ENCODE measurements at regions not wholly inside any gene's neighbourhood (a gene's known extent, or its start where the extent isn't known, plus 50 kb on each side); places are given as distances from the start of the nearest gene placed in this dataset.

DNA sequence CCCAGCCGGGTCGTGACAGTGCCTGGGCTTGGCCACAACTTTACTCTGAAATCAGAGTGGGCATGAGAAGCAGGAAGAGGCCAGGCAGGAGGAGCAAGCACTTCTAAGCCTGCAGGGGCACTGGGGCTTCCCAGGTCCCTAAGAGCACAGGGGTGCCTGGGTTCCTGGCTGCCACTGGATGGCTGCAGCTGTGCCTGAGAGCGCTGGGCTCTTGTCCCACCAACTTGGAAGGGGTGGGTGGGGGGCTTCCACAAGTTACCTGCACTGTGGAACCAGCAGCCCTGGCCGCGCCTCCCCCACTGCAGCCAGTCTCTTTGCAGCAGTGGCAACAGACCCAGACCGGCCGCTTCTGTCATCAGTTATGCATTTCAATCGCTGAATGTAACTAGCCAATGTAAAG, 434.7 kb upstream of the GRM3 start:
- Histone ChIP-seq H3K36me3 (no peaks in the 10 kb centered on the region), H3K27me3 (no peaks in the 10 kb centered on the region), H3K4me3 (no peak overlapping the region), H3K4me1 (no peaks in the 10 kb centered on the region), H3K27ac (no peak overlapping the region), H3K9me3 (no peaks in the 10 kb centered on the region)
- DNase-seq (ENCODE audit: low spot score in 2 of 2) = no peak
- WGBS = 87% methylated on average over 5 of the region's 8 CpGs
- TF ChIP-seq POLR2AphosphoS5 (IDR thresholded peaks at IDR 0.05) (no peak), POLR2A (IDR thresholded peaks at IDR 0.05) (no peak), EP300 (IDR thresholded peaks at IDR 0.05) (no peak)
- TF ChIP-seq, protein P1, sequence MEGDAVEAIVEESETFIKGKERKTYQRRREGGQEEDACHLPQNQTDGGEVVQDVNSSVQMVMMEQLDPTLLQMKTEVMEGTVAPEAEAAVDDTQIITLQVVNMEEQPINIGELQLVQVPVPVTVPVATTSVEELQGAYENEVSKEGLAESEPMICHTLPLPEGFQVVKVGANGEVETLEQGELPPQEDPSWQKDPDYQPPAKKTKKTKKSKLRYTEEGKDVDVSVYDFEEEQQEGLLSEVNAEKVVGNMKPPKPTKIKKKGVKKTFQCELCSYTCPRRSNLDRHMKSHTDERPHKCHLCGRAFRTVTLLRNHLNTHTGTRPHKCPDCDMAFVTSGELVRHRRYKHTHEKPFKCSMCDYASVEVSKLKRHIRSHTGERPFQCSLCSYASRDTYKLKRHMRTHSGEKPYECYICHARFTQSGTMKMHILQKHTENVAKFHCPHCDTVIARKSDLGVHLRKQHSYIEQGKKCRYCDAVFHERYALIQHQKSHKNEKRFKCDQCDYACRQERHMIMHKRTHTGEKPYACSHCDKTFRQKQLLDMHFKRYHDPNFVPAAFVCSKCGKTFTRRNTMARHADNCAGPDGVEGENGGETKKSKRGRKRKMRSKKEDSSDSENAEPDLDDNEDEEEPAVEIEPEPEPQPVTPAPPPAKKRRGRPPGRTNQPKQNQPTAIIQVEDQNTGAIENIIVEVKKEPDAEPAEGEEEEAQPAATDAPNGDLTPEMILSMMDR (IDR thresholded peaks at IDR 0.05) = no peak

DNA sequence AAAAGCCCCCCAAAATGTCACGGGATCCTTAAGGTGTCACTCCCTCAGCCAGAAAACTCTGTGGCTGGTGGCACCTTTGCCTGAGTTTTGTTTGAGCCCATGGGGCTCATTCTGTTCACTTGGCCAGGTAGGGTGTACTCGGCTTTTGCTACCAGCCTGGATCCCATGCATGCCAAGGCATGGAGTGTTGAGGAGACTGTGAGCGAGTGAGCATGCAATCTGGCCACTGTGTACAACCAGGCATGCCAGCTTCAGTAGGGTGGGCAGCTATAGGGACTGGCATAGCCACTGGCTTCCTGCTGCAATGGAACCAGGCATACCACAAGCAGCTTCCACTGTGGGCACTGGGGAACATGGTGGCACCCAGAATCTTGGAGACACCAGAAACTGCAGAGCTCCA, 436.0 kb upstream of the GRM3 start:
- no peaks in the 10 kb centered on the region for H3K4me1 ChIP-seq
- DNase-seq (ENCODE audit: low spot score in 2 of 2) = no peak
- TF ChIP-seq POLR2A (IDR thresholded peaks at IDR 0.05) (no peak), POLR2AphosphoS5 (IDR thresholded peaks at IDR 0.05) (no peak), EP300 (IDR thresholded peaks at IDR 0.05) (no peak)
- TF ChIP-seq, protein P1 (IDR thresholded peaks at IDR 0.05) = no peak
- WGBS = 93% methylated on average over 3 of the region's 3 CpGs
- no peak overlapping the region for H3K4me3 ChIP-seq
- H3K27me3 ChIP-seq = no peaks in the 10 kb centered on the region
- no peaks in the 10 kb centered on the region for H3K36me3 ChIP-seq
- no peak overlapping the region for H3K27ac ChIP-seq
- H3K9me3 ChIP-seq = no peaks in the 10 kb centered on the region

DNA sequence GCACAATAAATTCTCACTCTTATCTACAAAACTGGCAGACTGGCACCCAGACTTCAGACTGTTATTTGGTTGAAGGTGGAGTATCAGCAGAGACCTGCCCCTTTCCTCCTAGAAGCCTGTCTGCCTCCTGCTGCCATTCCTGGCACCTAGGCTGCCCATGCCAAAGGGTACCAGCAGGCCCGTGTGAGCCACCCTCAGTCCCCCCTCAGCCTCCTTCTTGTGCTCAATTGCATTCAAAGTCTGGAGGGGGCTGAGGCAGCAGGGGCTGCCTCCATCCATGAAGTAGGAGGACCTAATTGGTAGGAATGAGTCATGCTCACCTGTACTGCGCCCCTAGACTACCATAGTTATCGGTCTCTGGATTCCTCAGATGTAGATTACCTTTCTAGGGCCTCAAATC, 440.9 kb upstream of the GRM3 start:
- DNase-seq (ENCODE audit: low spot score in 2 of 2) = no peak
- Histone ChIP-seq H3K27me3 (no peaks in the 10 kb centered on the region), H3K27ac (no peak overlapping the region), H3K9me3 (no peaks in the 10 kb centered on the region), H3K4me1 (no peaks in the 10 kb centered on the region), H3K36me3 (no peaks in the 10 kb centered on the region), H3K4me3 (no peak overlapping the region)
- 56% methylated on average over 3 of the region's 3 CpGs for WGBS
- TF ChIP-seq EP300 (IDR thresholded peaks at IDR 0.05) (no peak), POLR2A (IDR thresholded peaks at IDR 0.05) (no peak), POLR2AphosphoS5 (IDR thresholded peaks at IDR 0.05) (no peak)
- TF ChIP-seq, protein P1 (IDR thresholded peaks at IDR 0.05) = no peak

DNA sequence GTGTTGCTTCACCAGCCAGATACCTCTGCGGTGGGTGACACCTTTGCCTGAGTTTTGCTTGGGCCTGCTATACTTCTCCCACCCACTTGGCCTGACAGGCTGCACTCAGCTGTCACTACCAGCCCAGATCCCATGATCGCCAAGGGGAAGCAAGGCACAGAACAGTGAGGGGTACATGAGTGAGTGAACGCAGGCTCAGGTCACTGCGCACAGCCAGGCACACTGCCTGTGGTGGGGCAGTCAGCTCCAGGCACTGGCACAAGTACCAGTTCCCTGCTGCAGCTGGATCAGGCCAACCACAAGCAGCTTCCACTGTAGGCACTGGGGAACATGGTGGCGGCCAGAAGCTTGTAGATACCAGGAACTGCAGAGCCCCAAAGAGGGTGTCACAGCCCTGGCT, 441.9 kb upstream of the GRM3 start:
- Histone ChIP-seq H3K36me3 (no peaks in the 10 kb centered on the region), H3K4me3 (no peak overlapping the region), H3K27me3 (no peaks in the 10 kb centered on the region), H3K9me3 (no peaks in the 10 kb centered on the region), H3K27ac (no peak overlapping the region), H3K4me1 (no peaks in the 10 kb centered on the region)
- TF ChIP-seq POLR2A (IDR thresholded peaks at IDR 0.05) = no peak
- no peak for TF ChIP-seq POLR2AphosphoS5 (IDR thresholded peaks at IDR 0.05)
- TF ChIP-seq, protein P1 (IDR thresholded peaks at IDR 0.05) = no peak
- TF ChIP-seq EP300 (IDR thresholded peaks at IDR 0.05) = no peak
- no peak for DNase-seq (ENCODE audit: low spot score in 2 of 2)
- 95% methylated on average over 3 of the region's 5 CpGs for WGBS

DNA sequence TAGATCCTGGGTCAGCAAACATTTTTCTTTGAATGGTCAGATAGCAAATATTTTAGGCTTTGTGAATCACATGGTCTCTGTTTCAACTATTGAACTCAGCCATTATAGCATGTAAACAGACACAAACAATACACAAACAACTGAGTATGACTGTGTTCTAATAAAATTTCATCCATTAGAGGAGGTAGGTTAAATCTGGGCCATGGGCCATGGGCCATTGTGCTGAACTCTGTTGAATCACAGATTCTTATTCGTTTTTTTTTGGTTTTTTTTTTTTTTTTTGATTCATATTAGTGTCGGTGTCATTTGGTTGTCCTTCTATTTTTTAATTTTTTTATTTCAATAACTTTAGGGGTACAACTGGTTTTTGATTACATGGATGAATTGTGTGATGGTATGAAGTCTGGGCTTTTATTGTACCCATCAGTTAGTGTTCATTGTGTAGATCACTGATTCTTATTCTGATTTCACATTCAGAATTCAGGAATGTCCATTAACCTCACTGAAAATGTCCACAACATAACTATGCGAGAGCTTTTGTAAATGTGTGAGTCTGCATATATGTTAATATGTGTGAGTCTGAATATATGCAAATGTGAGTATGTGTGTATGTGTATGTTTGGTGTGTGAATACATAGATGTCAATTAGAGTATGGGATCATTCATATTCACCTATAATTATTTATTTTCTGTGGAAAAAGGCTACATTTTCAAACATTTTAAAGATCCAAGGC, 443.7 kb upstream of the GRM3 start:
- WGBS = 56% methylated on average over 3 of the region's 3 CpGs
- no peak for TF ChIP-seq POLR2AphosphoS5 (IDR thresholded peaks at IDR 0.05)
- TF ChIP-seq, protein P1 (IDR thresholded peaks at IDR 0.05) = no peak
- no peak for TF ChIP-seq EP300 (IDR thresholded peaks at IDR 0.05)
- TF ChIP-seq POLR2A (IDR thresholded peaks at IDR 0.05) = no peak
- H3K36me3 ChIP-seq = no peaks in the 10 kb centered on the region
- no peak overlapping the region for H3K27ac ChIP-seq
- H3K27me3 ChIP-seq = no peaks in the 10 kb centered on the region
- DNase-seq (ENCODE audit: low spot score in 2 of 2) = no peak
- no peak overlapping the region for H3K4me3 ChIP-seq
- no peaks in the 10 kb centered on the region for H3K4me1 ChIP-seq
- no peaks in the 10 kb centered on the region for H3K9me3 ChIP-seq
